HT-29 (cell line): ENCODE measurements at regions not wholly inside any gene's neighbourhood (a gene's known extent, or its start where the extent isn't known, plus 50 kb on each side); places are given as distances from the start of the nearest gene placed in this dataset.
"Not testable (repeated sequence)": the region's sequence is repeated elsewhere in the genome, so short reads cannot be mapped to it uniquely, and the experiment has no call there.

ENCODE experiments used
- DNase-seq: peaks from one replicate; pipeline ENCODE4 v3.0.0-alpha.2; 2015; ENCODE audit warnings: low spot score

DNA sequence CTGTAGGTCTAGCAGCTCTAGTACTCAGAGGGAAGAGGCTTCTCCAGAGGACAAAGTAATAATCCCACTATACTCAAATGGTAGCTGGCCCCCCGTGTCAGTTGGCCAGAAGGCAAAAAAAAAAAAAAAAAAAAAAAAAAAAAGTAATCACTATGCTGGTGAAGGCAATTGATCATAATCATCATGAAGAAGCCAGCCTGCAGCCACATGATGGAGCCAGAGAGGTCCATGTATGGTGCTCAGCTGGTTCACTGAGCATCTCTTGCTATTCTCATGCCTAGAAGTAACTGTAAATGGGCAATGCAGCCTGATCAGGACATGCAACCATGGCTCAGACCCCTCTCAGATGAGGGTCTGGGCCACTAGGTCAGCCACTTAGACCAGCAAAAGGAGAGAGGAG is 378.8 kb downstream of the MED13L start:
- DNase-seq, result peak; percentile 35

GRCh38 chr12:115897729-115898128 is 379.8 kb downstream of the MED13L start:
- no peak for DNase-seq

GRCh38 chr12:115895247-115895646 is 382.2 kb downstream of the MED13L start:
- no peak for DNase-seq

DNA sequence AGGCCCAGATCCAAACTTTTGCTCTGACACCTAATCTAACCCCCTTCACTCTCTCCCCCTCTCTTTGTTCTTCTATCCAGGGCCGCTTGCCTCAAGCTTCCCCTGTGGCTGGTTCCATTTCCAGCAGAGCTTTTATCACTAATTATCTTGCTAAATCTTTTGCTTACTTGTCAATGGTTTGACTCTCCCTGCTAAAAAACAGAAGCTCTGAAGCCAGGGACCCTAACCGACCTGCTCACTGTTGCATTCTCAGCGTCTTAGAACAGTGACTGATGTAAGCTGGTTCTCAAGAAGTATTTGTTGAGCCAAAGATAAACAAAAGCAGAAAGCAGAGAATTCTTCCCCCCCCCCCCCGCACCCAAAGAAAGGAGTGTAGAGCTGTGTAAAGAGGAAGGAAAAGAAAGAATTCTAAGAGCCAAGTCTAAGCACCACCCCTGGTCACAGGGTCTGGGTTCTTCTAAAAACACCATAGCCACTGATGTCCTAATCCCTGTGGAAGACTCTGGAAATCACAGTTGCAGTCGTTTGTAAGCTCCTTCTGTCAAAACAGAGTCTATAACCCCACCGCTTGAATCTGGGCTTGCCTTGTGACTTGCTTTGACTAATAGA is 385.8 kb downstream of the MED13L start:
- no peak for DNase-seq

GRCh38 chr12:115886666-115887065 is 390.8 kb downstream of the MED13L start:
- no peak for DNase-seq

DNA sequence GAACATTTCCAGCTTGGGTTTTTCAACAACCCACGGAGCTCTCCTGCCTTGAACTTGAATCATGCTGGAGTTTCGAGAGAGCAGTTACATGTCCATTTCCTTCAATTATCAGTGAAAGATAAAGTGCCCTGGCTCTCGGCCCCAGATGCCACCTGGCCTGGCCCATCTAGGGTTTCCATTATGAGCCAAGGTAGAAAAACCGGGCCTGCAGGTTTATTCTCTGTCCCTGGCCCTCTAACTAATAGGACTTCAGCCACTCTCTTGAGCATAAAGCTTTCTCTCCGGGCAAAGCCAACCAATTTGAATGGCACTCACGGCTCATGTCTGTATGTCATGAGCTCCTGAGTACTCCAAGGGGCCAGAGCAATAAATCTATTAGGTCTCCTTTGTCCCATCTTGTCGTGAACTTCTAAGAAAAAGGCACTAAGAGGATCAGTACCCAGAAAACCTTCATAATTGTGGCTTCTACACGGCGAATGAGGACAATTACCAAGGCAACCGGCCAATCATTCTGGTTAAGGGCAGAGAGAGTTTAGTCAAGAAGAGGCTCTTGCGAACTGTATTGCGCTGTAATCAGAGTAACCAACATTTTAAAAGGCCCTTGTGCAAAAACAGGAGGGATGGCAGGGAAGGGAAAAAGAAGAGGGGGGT is 392.3 kb downstream of the MED13L start:
- peak; percentile 61 for DNase-seq

DNA sequence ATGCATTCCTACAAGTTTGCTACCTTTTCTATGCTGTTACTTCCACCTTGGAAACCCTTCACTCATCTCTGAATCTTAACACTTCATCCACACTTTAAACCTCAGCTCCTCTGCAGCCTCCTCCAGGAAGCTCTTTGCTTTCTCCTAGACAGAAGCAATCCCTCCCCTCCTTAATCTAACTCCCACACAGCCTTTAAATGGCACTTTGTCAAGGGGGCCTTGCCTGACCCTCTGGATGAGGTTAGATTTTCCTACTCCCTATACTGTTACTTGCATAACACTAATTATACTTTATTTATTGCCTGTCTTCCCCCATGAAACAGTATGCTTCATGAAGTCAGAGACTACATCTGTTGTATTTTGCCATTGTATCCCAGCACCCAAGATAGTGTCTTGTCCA is 394.6 kb downstream of the MED13L start:
- DNase-seq, result no peak

- no peak for DNase-seq
Observed at GRCh38 chr12:115880238-115880637, 397.3 kb downstream of the MED13L start.

GRCh38 chr12:115879354-115879753 is 398.1 kb downstream of the MED13L start:
- no peak for DNase-seq

- peak; percentile 72 for DNase-seq
Observed at GRCh38 chr12:115873451-115874082, 403.9 kb downstream of the MED13L start.

GRCh38 chr12:115872919-115873357 is 404.6 kb downstream of the MED13L start:
- DNase-seq, result peak; percentile 99

GRCh38 chr12:115872212-115872611 is 405.3 kb downstream of the MED13L start:
- peak; percentile 58 for DNase-seq

GRCh38 chr12:115871714-115872113 is 405.8 kb downstream of the MED13L start:
- peak; percentile 80 for DNase-seq

- DNase-seq, result no peak
Observed at GRCh38 chr12:115870510-115870909, 407.0 kb downstream of the MED13L start.

DNA sequence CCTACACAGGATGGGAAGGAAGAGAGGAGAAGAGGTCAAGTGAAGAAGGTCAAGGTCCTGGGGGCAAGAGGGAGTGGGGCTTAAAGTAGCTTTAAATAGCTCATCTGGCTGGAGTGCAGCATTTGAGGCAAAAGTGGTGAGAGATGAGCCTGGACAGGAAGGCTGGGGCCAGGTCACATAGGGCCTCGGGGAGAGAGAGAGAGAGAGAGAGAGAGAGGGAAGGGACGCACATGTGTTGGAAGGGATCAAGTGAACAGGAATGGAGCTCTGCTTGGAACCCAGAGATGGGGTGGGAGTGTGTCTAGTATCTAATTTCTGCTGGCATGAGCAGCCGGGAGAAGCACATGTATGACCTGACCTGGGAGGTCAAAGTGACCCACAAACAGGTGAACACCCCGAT is 407.5 kb downstream of the MED13L start:
- no peak for DNase-seq

DNA sequence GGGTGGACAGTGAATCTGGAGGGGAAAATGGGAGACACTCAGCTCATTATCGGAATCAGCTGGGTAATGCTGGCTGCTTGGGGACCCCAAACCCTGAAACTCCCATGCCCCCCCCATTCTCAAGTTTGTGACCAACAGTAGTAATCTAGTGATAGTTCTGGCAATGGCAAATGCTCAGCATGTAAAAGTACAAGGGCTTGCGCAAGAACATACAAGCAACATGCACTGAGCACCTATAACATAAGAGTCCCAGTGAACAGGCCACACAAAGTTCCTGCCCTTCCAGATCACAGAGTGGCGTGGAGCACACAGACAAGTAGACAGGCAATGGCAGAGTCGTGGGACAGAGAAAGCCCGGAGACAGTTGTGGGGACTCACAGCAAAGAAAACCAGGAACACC is 407.9 kb downstream of the MED13L start:
- DNase-seq, result no peak

DNA sequence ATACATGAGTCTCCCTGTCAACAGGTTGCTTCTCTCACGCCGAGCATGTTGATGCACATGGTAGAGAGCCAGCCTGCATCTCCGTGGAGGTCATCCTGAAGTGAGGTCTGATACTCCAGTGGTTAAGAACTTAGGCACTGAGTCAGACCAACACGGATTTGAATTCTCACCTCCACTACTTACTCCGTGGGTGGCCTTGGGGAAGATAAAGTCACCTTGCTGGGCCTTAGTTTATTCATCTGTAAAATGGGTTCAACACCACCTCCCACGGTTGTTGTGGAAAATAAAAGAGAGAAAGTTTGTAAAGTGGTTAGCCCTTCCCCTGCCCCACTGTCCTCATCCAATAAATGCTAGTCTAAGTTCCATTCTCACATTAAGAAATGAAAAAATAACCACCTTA is 408.9 kb downstream of the MED13L start:
- DNase-seq, result no peak

DNA sequence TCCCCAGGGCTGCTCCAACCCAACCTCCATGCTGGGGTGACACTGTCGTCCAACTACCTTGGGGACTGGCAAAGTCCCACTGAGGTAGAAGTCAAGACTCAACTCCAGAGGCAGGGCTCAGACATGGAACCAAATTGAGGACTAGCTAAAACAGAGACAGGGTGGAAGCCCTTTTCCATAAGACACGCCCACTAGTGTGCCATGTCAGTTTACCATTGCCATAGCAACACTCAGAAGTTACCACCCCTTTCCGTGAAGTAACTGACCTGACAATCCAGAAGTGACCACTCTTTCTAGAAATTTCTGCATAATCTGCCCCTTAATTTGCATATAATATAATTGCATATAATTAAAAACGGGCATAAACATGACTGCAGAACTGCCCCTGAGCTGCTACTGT is 409.6 kb downstream of the MED13L start:
- DNase-seq, result no peak

DNA sequence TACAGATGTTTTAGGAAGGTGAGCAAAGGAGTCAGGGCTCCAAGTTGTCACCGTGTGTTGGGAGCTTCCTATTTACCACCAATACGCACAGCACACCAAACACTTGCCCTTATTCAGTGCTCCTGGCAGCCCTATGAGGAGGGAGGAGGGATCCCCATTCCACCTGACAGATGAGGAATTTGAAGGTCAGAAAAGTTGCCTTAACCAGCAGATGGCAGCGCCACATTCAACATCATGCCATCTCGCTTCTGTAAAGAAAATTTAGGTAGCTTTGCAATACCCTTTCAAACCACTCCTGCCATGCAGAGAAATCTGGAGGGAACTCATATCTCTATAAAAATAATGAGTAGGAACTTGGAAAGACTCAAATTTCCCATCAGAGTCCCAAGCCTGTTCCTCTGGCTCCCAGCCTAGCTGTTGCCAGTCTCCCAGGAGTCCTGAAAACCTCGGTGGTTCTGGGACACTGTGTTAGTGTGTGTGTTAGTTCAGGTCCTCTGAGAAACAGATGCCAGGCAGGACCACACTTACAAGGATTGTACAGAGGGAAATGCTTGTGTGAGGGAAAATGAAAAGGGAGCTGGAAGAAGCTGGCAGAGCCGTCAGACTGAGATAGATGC is 410.5 kb downstream of the MED13L start:
- peak; percentile 67 for DNase-seq

- not testable (repeated sequence) for DNase-seq
Observed at GRCh38 chr12:115866281-115866680, 411.2 kb downstream of the MED13L start.

DNA sequence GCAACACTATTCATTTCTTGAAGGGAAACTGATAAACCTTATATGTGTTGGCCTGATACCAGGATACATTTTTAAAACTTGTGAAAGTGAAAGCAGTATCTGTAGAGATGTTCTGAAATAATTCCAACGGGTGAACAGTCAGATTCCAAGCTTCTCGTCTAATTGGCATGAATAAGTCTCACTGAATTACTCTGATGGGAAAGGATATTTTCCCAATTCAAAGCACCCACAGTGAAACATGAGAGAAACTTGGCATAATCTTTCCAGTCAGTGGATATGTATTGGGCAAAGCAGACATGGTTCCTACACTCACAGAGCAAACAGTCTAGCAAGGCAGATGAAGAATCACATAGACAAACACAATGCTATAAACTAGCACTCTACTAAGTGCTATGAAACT is 413.1 kb downstream of the MED13L start:
- no peak for DNase-seq

- DNase-seq, result no peak
Observed at GRCh38 chr12:115860619-115861018, 416.9 kb downstream of the MED13L start.

DNA sequence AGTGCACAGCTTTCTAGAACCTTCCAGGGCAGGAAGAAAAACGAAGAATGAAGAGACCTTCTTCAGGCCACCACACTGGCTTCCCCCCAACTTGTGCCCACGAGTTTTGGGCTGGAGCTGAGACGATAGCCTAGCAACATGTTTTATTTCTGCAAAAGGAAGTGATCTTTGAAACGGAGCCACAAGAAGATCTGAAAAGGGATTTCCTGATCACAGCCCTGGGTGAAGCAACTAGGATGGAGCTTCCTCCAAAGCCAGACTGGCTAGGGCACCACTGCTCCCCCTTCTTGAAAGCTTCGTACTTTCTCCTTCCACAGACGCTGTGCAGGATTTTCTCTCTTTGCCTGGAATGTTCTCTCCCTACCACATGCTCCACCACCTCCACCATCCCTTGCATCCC is 418.3 kb downstream of the MED13L start:
- no peak for DNase-seq
